ENCODE measurements at regions not wholly inside any gene's neighbourhood (a gene's known extent, or its start where the extent isn't known, plus 50 kb on each side); places are given as distances from the start of the nearest gene placed in this dataset.

- no peaks in the 10 kb centered on the region for H3K79me2 ChIP-seq (ENCODE audit: insufficient read depth, low read length)
- no peak overlapping the region for H3K9ac ChIP-seq (ENCODE audit: low read length)
- H3K4me3 ChIP-seq (ENCODE audit: low read depth, low read length, poor library complexity, severe bottlenecking) = no peak overlapping the region
- no peak overlapping the region for H3K27ac ChIP-seq (ENCODE audit: low read depth, low read length, poor library complexity, severe bottlenecking)
- no peak overlapping the region for H2AFZ ChIP-seq (ENCODE audit: low read length)
- H3F3A ChIP-seq (ENCODE audit: insufficient read depth, low read length) = no peaks in the 10 kb centered on the region
- no peaks in the 10 kb centered on the region for H3K36me3 ChIP-seq (ENCODE audit: insufficient read depth, low read length)
- TF ChIP-seq CTCF (IDR thresholded peaks at IDR 0.05; ENCODE audit: low read length) (no peak), EZH2 (IDR thresholded peaks at IDR 0.05; ENCODE audit: borderline replicate concordance, low read length) (no peak)
- H4K20me1 ChIP-seq (ENCODE audit: insufficient read depth, low read length) = no peaks in the 10 kb centered on the region
- H3K27me3 ChIP-seq (ENCODE audit: insufficient read depth, low read length) = no peaks in the 10 kb centered on the region
- no peaks in the 10 kb centered on the region for H3K4me1 ChIP-seq (ENCODE audit: insufficient read depth, low read length, severe bottlenecking)
- H3K9me3 ChIP-seq (ENCODE audit: low read length) = no peaks in the 10 kb centered on the region
- H3K4me2 ChIP-seq (ENCODE audit: low read length) = no peak overlapping the region
- H3K9me2 ChIP-seq (ENCODE audit: low read depth, low read length) = no peaks in the 10 kb centered on the region
Measured at GRCh38 chr2:219914577-219914976, 287.1 kb downstream of the SLC4A3 start.

- H2AFZ ChIP-seq (ENCODE audit: low read length) = no peak overlapping the region
- TF ChIP-seq EZH2 (IDR thresholded peaks at IDR 0.05; ENCODE audit: borderline replicate concordance, low read length) = no peak
- TF ChIP-seq CTCF (IDR thresholded peaks at IDR 0.05; ENCODE audit: low read length) = no peak
Measured at GRCh38 chr2:219916281-219916680, 288.9 kb downstream of the SLC4A3 start.

GRCh38 chr2:219916726-219917440, 289.5 kb downstream of the SLC4A3 start:
- H3K4me3 ChIP-seq (ENCODE audit: low read depth, low read length, poor library complexity, severe bottlenecking) = no peak overlapping the region
- no peak for TF ChIP-seq CTCF (IDR thresholded peaks at IDR 0.05; ENCODE audit: low read length)
- TF ChIP-seq EZH2 (IDR thresholded peaks at IDR 0.05; ENCODE audit: borderline replicate concordance, low read length) = no peak
- no peaks in the 10 kb centered on the region for H3K9me3 ChIP-seq (ENCODE audit: low read length)
- H3K4me1 ChIP-seq (ENCODE audit: insufficient read depth, low read length, severe bottlenecking) = no peaks in the 10 kb centered on the region
- no peaks in the 10 kb centered on the region for H3K79me2 ChIP-seq (ENCODE audit: insufficient read depth, low read length)
- no peaks in the 10 kb centered on the region for H3F3A ChIP-seq (ENCODE audit: insufficient read depth, low read length)
- no peak overlapping the region for H3K9ac ChIP-seq (ENCODE audit: low read length)
- H3K36me3 ChIP-seq (ENCODE audit: insufficient read depth, low read length) = no peaks in the 10 kb centered on the region
- H3K4me2 ChIP-seq (ENCODE audit: low read length) = no peak overlapping the region
- H3K27me3 ChIP-seq (ENCODE audit: insufficient read depth, low read length) = no peaks in the 10 kb centered on the region
- no peak overlapping the region for H3K27ac ChIP-seq (ENCODE audit: low read depth, low read length, poor library complexity, severe bottlenecking)
- no peak overlapping the region for H2AFZ ChIP-seq (ENCODE audit: low read length)
- no peaks in the 10 kb centered on the region for H4K20me1 ChIP-seq (ENCODE audit: insufficient read depth, low read length)
- H3K9me2 ChIP-seq (ENCODE audit: low read depth, low read length) = no peaks in the 10 kb centered on the region

More at GRCh38 chr2:219916281-219916680, 288.9 kb downstream of the SLC4A3 start:
- Histone ChIP-seq H3K27me3 (ENCODE audit: insufficient read depth, low read length) (no peaks in the 10 kb centered on the region), H3K27ac (ENCODE audit: low read depth, low read length, poor library complexity, severe bottlenecking) (no peak overlapping the region), H3K9me3 (ENCODE audit: low read length) (no peaks in the 10 kb centered on the region), H4K20me1 (ENCODE audit: insufficient read depth, low read length) (no peaks in the 10 kb centered on the region), H3K4me1 (ENCODE audit: insufficient read depth, low read length, severe bottlenecking) (no peaks in the 10 kb centered on the region), H3K4me3 (ENCODE audit: low read depth, low read length, poor library complexity, severe bottlenecking) (no peak overlapping the region), H3K9ac (ENCODE audit: low read length) (no peak overlapping the region), H3F3A (ENCODE audit: insufficient read depth, low read length) (no peaks in the 10 kb centered on the region), H3K9me2 (ENCODE audit: low read depth, low read length) (no peaks in the 10 kb centered on the region), H3K4me2 (ENCODE audit: low read length) (no peak overlapping the region), H3K79me2 (ENCODE audit: insufficient read depth, low read length) (no peaks in the 10 kb centered on the region), H3K36me3 (ENCODE audit: insufficient read depth, low read length) (no peaks in the 10 kb centered on the region)

Measured in OCI-LY1 (cell line).